ENCODE measurements at regions not wholly inside any gene's neighbourhood (a gene's known extent, or its start where the extent isn't known, plus 50 kb on each side); places are given as distances from the start of the nearest gene placed in this dataset.

GRCh38 chr18:66126266-66126665 lies 375.5 kb downstream of the CDH7 start:
- Histone ChIP-seq H3K9me3 (no peaks in the 10 kb centered on the region), H3K4me1 (no peaks in the 10 kb centered on the region), H3K27me3 (replicated peaks in 1 of 7) (no peaks in the 10 kb centered on the region), H3K36me3 (no peaks in the 10 kb centered on the region), H3K4me3 (no peak overlapping the region), H3K27ac (no peak overlapping the region)
- 75 to 88% (median 80%) methylated on average over 2 of the region's 2 CpGs for WGBS, 5 donors
- intact Hi-C loops (cut with DNase I; ENCODE audit: low total_unique reads), result no loop called here
- no peak for TF ChIP-seq POLR2A (IDR thresholded peaks at IDR 0.05)
- no peak for TF ChIP-seq CTCF (IDR thresholded peaks at IDR 0.05 in 8 of 11, conservative IDR thresholded peaks at IDR 0.05 in 3 of 11)
- TF ChIP-seq POLR2AphosphoS5 (IDR thresholded peaks at IDR 0.05), result no peak
- DNase-seq, result no peak

DNA sequence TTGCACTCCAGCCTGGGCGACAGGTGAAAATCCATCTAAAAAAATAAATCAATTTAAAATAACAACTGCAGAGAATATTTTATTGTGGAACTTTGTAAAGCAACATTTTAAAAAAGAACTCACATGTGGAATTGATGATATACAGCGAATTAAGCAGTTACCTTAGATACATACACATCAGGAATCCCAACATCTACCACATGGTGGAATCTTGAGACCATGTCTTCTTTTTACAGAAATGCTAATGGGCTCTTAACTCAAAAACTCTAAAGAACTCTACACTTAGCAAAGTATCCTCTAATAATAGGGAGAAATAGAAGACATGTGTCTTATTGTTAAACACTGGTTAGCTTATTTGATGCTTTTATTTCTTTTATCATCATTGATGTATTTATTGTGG lies 373.6 kb downstream of the CDH7 start:
- 79 to 94% (median 89%) methylated on average over 2 of the region's 2 CpGs for WGBS, 5 donors
- H3K4me1 ChIP-seq, result no peaks in the 10 kb centered on the region
- intact Hi-C loops (cut with DNase I; ENCODE audit: low total_unique reads), result no loop called here
- H3K9me3 ChIP-seq, result no peaks in the 10 kb centered on the region
- no peaks in the 10 kb centered on the region for H3K27me3 ChIP-seq (replicated peaks in 1 of 7)
- no peak for TF ChIP-seq CTCF (IDR thresholded peaks at IDR 0.05 in 8 of 11, conservative IDR thresholded peaks at IDR 0.05 in 3 of 11)
- TF ChIP-seq POLR2A (IDR thresholded peaks at IDR 0.05), result no peak
- no peak overlapping the region for H3K4me3 ChIP-seq
- no peaks in the 10 kb centered on the region for H3K36me3 ChIP-seq
- no peak for DNase-seq
- H3K27ac ChIP-seq, result no peak overlapping the region

- Histone ChIP-seq H3K9me3 (no peaks in the 10 kb centered on the region), H3K4me3 (no peak overlapping the region), H3K4me1 (no peaks in the 10 kb centered on the region), H3K27me3 (replicated peaks in 1 of 7) (no peaks in the 10 kb centered on the region), H3K27ac (no peak overlapping the region), H3K36me3 (no peaks in the 10 kb centered on the region)
- intact Hi-C loops (cut with DNase I; ENCODE audit: low total_unique reads), result no loop called here
- no peak for DNase-seq
- no peak for TF ChIP-seq CTCF (IDR thresholded peaks at IDR 0.05 in 8 of 11, conservative IDR thresholded peaks at IDR 0.05 in 3 of 11)
- no peak for TF ChIP-seq POLR2A (IDR thresholded peaks at IDR 0.05)
- no peak for TF ChIP-seq POLR2AphosphoS5 (IDR thresholded peaks at IDR 0.05)
Measured at GRCh38 chr18:66119347-66119746, 368.5 kb downstream of the CDH7 start.

DNA sequence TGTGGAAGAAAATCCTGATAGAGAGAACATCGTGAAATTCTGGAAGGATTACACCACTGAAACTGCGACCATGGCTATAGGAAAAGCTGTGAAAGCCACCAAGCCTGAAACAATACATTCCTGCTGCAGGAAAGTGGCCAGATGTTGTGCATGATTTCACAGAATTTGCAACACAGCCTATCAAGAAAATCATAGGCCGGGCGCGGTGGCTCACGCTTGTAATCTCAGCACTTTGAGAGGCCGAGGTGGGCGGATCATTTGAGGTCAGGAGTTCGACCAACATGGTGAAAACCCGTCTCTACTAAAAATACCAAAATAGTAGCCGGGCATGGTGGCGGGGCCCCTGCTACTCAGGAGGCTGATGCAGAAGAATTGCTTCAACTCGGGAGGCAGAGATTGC lies 360.2 kb downstream of the CDH7 start:
- no peak for DNase-seq
- peaks cover 0 to 17% (median 0%) of the 10 kb centered on the region in 8 donors for H3K9me3 ChIP-seq
- no peaks in the 10 kb centered on the region for H3K36me3 ChIP-seq
- no peak overlapping the region for H3K27ac ChIP-seq
- no peak overlapping the region for H3K4me3 ChIP-seq
- WGBS, 5 donors, result 87 to 95% (median 92%) methylated on average over 13 of the region's 13 CpGs
- no peaks in the 10 kb centered on the region for H3K27me3 ChIP-seq (replicated peaks in 1 of 7)
- no peaks in the 10 kb centered on the region for H3K4me1 ChIP-seq
- TF ChIP-seq CTCF (IDR thresholded peaks at IDR 0.05 in 8 of 11, conservative IDR thresholded peaks at IDR 0.05 in 3 of 11) (no peak), POLR2A (IDR thresholded peaks at IDR 0.05) (no peak), POLR2AphosphoS5 (IDR thresholded peaks at IDR 0.05) (no peak)
- intact Hi-C loops (cut with DNase I; ENCODE audit: low total_unique reads), result no loop called here
